Mesendoderm (in vitro differentiated cells): ENCODE measurements at regions not wholly inside any gene's neighbourhood (a gene's known extent, or its start where the extent isn't known, plus 50 kb on each side); places are given as distances from the start of the nearest gene placed in this dataset.

Experiments used
- DNase-seq: peaks from one replicate; pipeline ENCODE4 v3.0.0; 2013
- H2AK5ac ChIP-seq: 2 replicates; pipeline ENCODE4 v1.6.1; 2013; ENCODE audit warnings: low read length, inconsistent platforms
- H2BK120ac ChIP-seq: 2 replicates; pipeline ENCODE4 v1.6.1; 2013; ENCODE audit warnings: low read depth, mild to moderate bottlenecking, low read length, moderate library complexity, mixed read lengths
- H2BK15ac ChIP-seq: replicated peaks from 2 replicates; pipeline ENCODE4 v1.6.1; 2013; ENCODE audit warnings: low read depth, mild to moderate bottlenecking, moderate library complexity
- H2BK5ac ChIP-seq: 2 replicates; pipeline ENCODE4 v1.6.1; 2013; ENCODE audit warnings: low read length, inconsistent platforms
- H3K18ac ChIP-seq: 2 replicates; pipeline ENCODE4 v1.6.1; 2013; ENCODE audit warnings: mild to moderate bottlenecking, low read length, mixed read lengths
- H3K23ac ChIP-seq: one replicate; pipeline ENCODE4 v1.6.1; 2013; ENCODE audit warnings: low read length
- H3K27ac ChIP-seq: 2 replicates; pipeline ENCODE4 v1.5.1; 2013; ENCODE audit warnings: low read depth, mild to moderate bottlenecking, inconsistent platforms, low read length, moderate library complexity
- H3K27me3 ChIP-seq: 2 replicates; pipeline ENCODE4 v1.6.1; 2013; ENCODE audit warnings: low read length, control low read depth, mild to moderate bottlenecking, inconsistent platforms; ENCODE audit not compliant: insufficient read depth, poor library complexity
- H3K36me3 ChIP-seq: 2 replicates; pipeline ENCODE4 v1.6.1; 2013; ENCODE audit warnings: low read length, inconsistent platforms; ENCODE audit not compliant: control insufficient read depth, insufficient read depth
- H3K4ac ChIP-seq: one replicate; pipeline ENCODE4 v1.6.1; 2013; ENCODE audit warnings: low read depth, mild to moderate bottlenecking, low read length, moderate library complexity
- H3K4me1 ChIP-seq: 2 replicates; pipeline ENCODE4 v1.6.1; 2013; ENCODE audit warnings: low read depth, low read length, inconsistent platforms; ENCODE audit not compliant: control insufficient read depth
- H3K4me2 ChIP-seq: 2 replicates; pipeline ENCODE4 v1.6.1; 2013; ENCODE audit warnings: low read length
- H3K4me3 ChIP-seq: 2 replicates; pipeline ENCODE4 v1.5.1; 2013; ENCODE audit warnings: mild to moderate bottlenecking, low read length
- H3K56ac ChIP-seq: one replicate; pipeline ENCODE4 v1.6.1; 2013; ENCODE audit warnings: low read length
- H3K79me1 ChIP-seq: 2 replicates; pipeline ENCODE4 v1.6.1; 2013; ENCODE audit warnings: low read length, inconsistent platforms
- H3K79me2 ChIP-seq: 2 replicates; pipeline ENCODE4 v1.6.1; 2013; ENCODE audit warnings: mild to moderate bottlenecking, low read length; ENCODE audit not compliant: control insufficient read depth, insufficient read depth
- H3K9ac ChIP-seq: 2 replicates; pipeline ENCODE4 v1.6.1; 2013; ENCODE audit warnings: low read length, inconsistent platforms
- H4K5ac ChIP-seq: one replicate; pipeline ENCODE4 v1.6.1; 2013; ENCODE audit warnings: low read length
- H4K8ac ChIP-seq: one replicate; pipeline ENCODE4 v1.6.1; 2013; ENCODE audit warnings: low read depth, mild to moderate bottlenecking, control low read depth, low read length, moderate library complexity
- WGBS: extraction: QIAGEN DNeasy Blood & Tissue Kit; methylation state at CpG from one replicate; pipeline ENCODE4 v1.1.7; 2013; ENCODE audit warnings: low lambda C conversion rate, missing lambda C conversion rate; ENCODE audit not compliant: insufficient coverage; ENCODE audit errors: extremely low coverage; 5-methylcytosine and 5-hydroxymethylcytosine counted together

DNA sequence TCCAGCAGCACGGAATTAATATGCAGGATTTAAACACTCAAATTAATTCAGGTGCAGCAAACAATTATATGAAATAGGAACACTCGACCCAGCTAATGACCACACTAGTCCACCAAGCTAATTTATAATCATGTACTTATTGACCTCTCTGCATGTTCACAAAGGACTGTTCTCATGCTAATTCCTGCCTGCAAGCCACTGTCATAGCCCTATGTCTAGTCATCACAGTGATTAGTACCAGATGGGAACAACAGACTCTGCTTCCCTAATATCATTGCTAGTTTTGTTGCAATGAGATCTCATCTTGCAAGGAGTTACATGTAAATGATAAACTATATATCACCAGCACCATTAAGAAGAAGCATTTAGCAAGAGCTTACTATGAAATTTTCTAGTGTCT, 553.0 kb upstream of the GRAMD2B start:
- H2AK5ac ChIP-seq: no peak overlapping the region
- H3K4me1 ChIP-seq: no peaks in the 10 kb centered on the region
- no peaks in the 10 kb centered on the region for H3K36me3 ChIP-seq
- H3K79me1 ChIP-seq: no peaks in the 10 kb centered on the region
- no peak overlapping the region for H3K4me2 ChIP-seq
- no peak overlapping the region for H4K5ac ChIP-seq
- no peak overlapping the region for H3K4me3 ChIP-seq
- no peak overlapping the region for H3K18ac ChIP-seq
- no peak overlapping the region for H3K23ac ChIP-seq
- no peak overlapping the region for H3K27ac ChIP-seq
- no CpG with 5 or more reads among the region's 2 CpGs for WGBS
- no peak overlapping the region for H3K9ac ChIP-seq
- no peak for DNase-seq
- no peak overlapping the region for H3K56ac ChIP-seq
- no peaks in the 10 kb centered on the region for H3K79me2 ChIP-seq
- no peak overlapping the region for H2BK120ac ChIP-seq
- no peaks in the 10 kb centered on the region for H3K27me3 ChIP-seq
- H3K4ac ChIP-seq: no peak overlapping the region
- no peak overlapping the region for H2BK15ac ChIP-seq
- H2BK5ac ChIP-seq: no peak overlapping the region
- H4K8ac ChIP-seq: no peak overlapping the region

DNA sequence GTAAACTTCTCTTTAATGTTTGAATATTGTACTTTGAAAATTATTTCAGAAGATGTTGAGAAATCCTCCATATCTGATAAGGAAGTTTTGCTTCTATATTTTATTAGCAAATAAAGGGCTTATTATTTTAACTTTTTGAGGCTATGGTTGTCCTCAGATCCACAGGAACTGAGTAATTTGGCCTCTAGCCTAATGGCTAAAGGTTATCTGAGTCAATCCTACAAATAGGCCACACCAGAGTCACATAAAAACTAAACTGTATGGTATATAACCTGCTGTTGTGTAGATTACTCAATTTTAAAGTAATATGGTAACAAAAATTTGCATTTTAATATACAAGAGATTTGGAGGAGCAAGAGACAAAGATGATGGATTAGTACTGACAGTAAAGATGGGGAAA, 549.2 kb upstream of the GRAMD2B start:
- H3K79me2 ChIP-seq: no peaks in the 10 kb centered on the region
- no peaks in the 10 kb centered on the region for H3K27me3 ChIP-seq
- no peak overlapping the region for H2BK5ac ChIP-seq
- H2AK5ac ChIP-seq: no peak overlapping the region
- no peak overlapping the region for H3K9ac ChIP-seq
- no peak overlapping the region for H3K56ac ChIP-seq
- H3K27ac ChIP-seq: no peak overlapping the region
- H3K4me3 ChIP-seq: no peak overlapping the region
- H2BK120ac ChIP-seq: no peak overlapping the region
- no peaks in the 10 kb centered on the region for H3K4me1 ChIP-seq
- H4K5ac ChIP-seq: no peak overlapping the region
- no peak overlapping the region for H3K23ac ChIP-seq
- H3K79me1 ChIP-seq: no peaks in the 10 kb centered on the region
- no peak overlapping the region for H3K18ac ChIP-seq
- H3K4ac ChIP-seq: no peak overlapping the region
- no peaks in the 10 kb centered on the region for H3K36me3 ChIP-seq
- H2BK15ac ChIP-seq: no peak overlapping the region
- H3K4me2 ChIP-seq: no peak overlapping the region
- H4K8ac ChIP-seq: no peak overlapping the region
- no peak for DNase-seq

DNA sequence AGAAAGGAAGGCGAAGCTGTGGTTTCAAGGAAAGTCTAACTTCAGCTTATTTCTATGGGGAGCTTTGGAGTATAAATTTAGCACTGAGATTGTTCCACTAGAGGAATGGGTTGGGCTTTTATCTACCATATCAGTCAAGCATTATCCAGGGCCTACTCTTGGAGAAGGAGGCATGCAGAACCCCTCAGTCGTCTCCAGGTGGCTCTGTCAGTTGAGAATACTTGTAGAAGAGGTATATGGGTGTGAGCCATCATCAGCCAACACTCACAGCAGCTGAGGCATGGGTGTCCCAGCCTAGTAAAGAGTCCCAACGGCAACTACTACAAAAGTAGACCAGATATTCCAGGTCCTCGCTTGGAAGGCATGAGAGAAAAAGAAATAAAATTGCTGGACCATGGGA, 548.5 kb upstream of the GRAMD2B start:
- Histone ChIP-seq H3K9ac (no peak overlapping the region), H3K27me3 (no peaks in the 10 kb centered on the region), H2BK15ac (no peak overlapping the region), H3K27ac (no peak overlapping the region), H3K23ac (no peak overlapping the region), H3K79me2 (no peaks in the 10 kb centered on the region), H4K5ac (no peak overlapping the region), H3K18ac (no peak overlapping the region), H3K79me1 (no peaks in the 10 kb centered on the region), H3K36me3 (no peaks in the 10 kb centered on the region), H3K56ac (no peak overlapping the region), H2AK5ac (no peak overlapping the region), H2BK5ac (no peak overlapping the region), H3K4ac (no peak overlapping the region), H3K4me1 (no peaks in the 10 kb centered on the region), H4K8ac (no peak overlapping the region), H3K4me2 (no peak overlapping the region), H3K4me3 (no peak overlapping the region), H2BK120ac (no peak overlapping the region)
- no CpG with 5 or more reads among the region's 4 CpGs for WGBS
- peak; percentile 74 for DNase-seq

DNA sequence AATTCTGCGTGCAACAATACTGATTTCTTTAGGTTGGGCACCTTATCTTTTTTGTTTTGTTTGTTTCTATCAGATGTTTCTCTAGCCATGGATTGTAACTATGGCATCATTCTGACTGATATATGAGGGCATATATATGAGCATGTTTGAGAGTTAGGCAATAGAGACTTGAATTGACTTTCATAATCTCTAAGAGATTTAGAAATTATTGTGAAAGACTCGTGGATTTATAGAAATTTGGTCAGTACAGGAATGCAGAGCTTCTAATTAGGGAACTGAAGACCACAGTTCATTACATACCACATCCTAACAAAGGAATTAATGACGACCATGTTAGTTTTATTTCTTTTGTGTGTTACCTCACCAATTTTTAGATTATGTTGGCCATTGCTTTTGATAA, 546.0 kb upstream of the GRAMD2B start:
- H3K23ac ChIP-seq: no peak overlapping the region
- no peak overlapping the region for H2BK120ac ChIP-seq
- no peak overlapping the region for H3K18ac ChIP-seq
- H3K4me2 ChIP-seq: no peak overlapping the region
- no peak overlapping the region for H2BK15ac ChIP-seq
- no peak overlapping the region for H3K27ac ChIP-seq
- H3K79me1 ChIP-seq: no peaks in the 10 kb centered on the region
- H3K27me3 ChIP-seq: no peaks in the 10 kb centered on the region
- no peak overlapping the region for H3K9ac ChIP-seq
- no peak overlapping the region for H3K4me3 ChIP-seq
- no peak overlapping the region for H2AK5ac ChIP-seq
- DNase-seq: no peak
- H3K56ac ChIP-seq: no peak overlapping the region
- no peak overlapping the region for H2BK5ac ChIP-seq
- H4K8ac ChIP-seq: no peak overlapping the region
- H4K5ac ChIP-seq: no peak overlapping the region
- WGBS: no CpG with 5 or more reads among the region's 3 CpGs
- H3K36me3 ChIP-seq: no peaks in the 10 kb centered on the region
- no peaks in the 10 kb centered on the region for H3K4me1 ChIP-seq
- H3K79me2 ChIP-seq: no peaks in the 10 kb centered on the region
- no peak overlapping the region for H3K4ac ChIP-seq

DNA sequence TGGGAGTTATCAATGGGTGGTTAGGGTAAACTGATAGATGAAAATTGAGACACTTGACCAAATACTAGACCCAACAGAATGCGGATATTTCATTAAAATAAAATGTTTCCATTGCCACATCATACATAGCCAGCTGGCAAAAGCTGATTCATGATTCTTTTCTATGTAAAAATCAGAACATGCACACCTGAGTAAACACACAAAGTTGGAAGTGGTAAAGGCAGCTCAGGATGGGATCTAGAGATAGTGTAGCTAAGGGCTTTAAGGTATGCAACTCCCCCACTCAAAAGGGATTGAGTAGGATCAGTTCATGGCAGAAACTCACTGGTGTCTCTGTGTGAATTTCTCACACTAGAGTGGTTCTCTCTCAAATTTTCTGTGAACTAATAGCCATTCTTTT, 541.1 kb upstream of the GRAMD2B start:
- H3K36me3 ChIP-seq: no peaks in the 10 kb centered on the region
- H3K27me3 ChIP-seq: no peaks in the 10 kb centered on the region
- no peaks in the 10 kb centered on the region for H3K79me2 ChIP-seq
- H3K23ac ChIP-seq: no peak overlapping the region
- no peaks in the 10 kb centered on the region for H3K4me1 ChIP-seq
- no peak for DNase-seq
- H3K27ac ChIP-seq: no peak overlapping the region
- H3K4me3 ChIP-seq: no peak overlapping the region
- no peak overlapping the region for H2BK5ac ChIP-seq
- no CpG with 5 or more reads among the region's 1 CpG for WGBS
- H3K4me2 ChIP-seq: no peak overlapping the region
- H2AK5ac ChIP-seq: no peak overlapping the region
- H3K9ac ChIP-seq: no peak overlapping the region
- no peak overlapping the region for H4K5ac ChIP-seq
- H3K56ac ChIP-seq: no peak overlapping the region
- H4K8ac ChIP-seq: no peak overlapping the region
- H2BK120ac ChIP-seq: no peak overlapping the region
- H3K4ac ChIP-seq: no peak overlapping the region
- no peak overlapping the region for H2BK15ac ChIP-seq
- no peak overlapping the region for H3K18ac ChIP-seq
- H3K79me1 ChIP-seq: no peaks in the 10 kb centered on the region

DNA sequence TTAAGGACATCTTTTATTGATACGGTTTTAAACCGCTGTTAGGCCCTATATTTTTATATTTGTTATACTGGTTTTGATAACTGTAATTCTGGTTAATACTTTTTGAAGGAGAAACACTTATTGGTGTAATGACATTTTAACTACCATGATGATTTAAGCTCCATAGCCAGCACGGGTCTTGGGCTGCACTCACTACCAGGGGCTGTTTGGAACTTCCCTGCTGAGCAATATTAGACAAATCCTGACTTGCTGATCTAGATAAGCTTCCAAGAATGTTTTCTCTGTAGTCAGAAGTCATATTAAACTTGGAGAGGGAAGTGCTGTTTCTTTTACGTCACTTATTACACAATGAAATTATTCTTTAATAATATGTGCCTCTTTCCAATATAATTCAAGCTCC, 540.0 kb upstream of the GRAMD2B start:
- DNase-seq: no peak
- H3K36me3 ChIP-seq: no peaks in the 10 kb centered on the region
- no peak overlapping the region for H2BK15ac ChIP-seq
- H3K79me2 ChIP-seq: no peaks in the 10 kb centered on the region
- H4K5ac ChIP-seq: no peak overlapping the region
- H3K4me1 ChIP-seq: no peaks in the 10 kb centered on the region
- H3K27ac ChIP-seq: no peak overlapping the region
- no peak overlapping the region for H2BK120ac ChIP-seq
- no peak overlapping the region for H3K56ac ChIP-seq
- H3K9ac ChIP-seq: no peak overlapping the region
- H3K27me3 ChIP-seq: no peaks in the 10 kb centered on the region
- no peak overlapping the region for H4K8ac ChIP-seq
- H3K4me2 ChIP-seq: no peak overlapping the region
- H3K4ac ChIP-seq: no peak overlapping the region
- no peak overlapping the region for H3K18ac ChIP-seq
- no peak overlapping the region for H3K23ac ChIP-seq
- H3K4me3 ChIP-seq: no peak overlapping the region
- no CpG with 5 or more reads among the region's 4 CpGs for WGBS
- H2AK5ac ChIP-seq: no peak overlapping the region
- H3K79me1 ChIP-seq: no peaks in the 10 kb centered on the region
- no peak overlapping the region for H2BK5ac ChIP-seq
